ENCODE measurements at regions not wholly inside any gene's neighbourhood (a gene's known extent, or its start where the extent isn't known, plus 50 kb on each side); places are given as distances from the start of the nearest gene placed in this dataset.

- no peak overlapping the region for H3K4me2 ChIP-seq (ENCODE audit: insufficient read depth in 1 of 2, low read depth in 2 of 2, low read length in 2 of 2)
- POLR2A ChIA-PET (ENCODE audit: partially characterized antibody), result no interaction called here
- H3K79me1 ChIP-seq (ENCODE audit: low read depth, low read length), result no peaks in the 10 kb centered on the region
- no peak overlapping the region for H3K27ac ChIP-seq (ENCODE audit: low read depth, low read length)
- CTCF ChIA-PET (ENCODE audit: partially characterized antibody), result interaction anchor here (2.0 kb wide), 1 partner anchor 108 kb away, joined by 5 read pairs; no protein-coding TSS in a partner anchor
- H3K9ac ChIP-seq (replicated peaks in 1 of 4; ENCODE audit: extremely low read depth in 1 of 4, low read depth in 3 of 4, low read length in 3 of 4), result no peak overlapping the region
- H3K79me2 ChIP-seq (ENCODE audit: control insufficient read depth in 1 of 2, insufficient read depth in 2 of 2, low read length in 2 of 2), result no peaks in the 10 kb centered on the region
- no peak overlapping the region for H3K18ac ChIP-seq (ENCODE audit: extremely low read depth, low read length)
- no peak overlapping the region for H2BK5ac ChIP-seq (ENCODE audit: low read depth, low read length)
- FAIRE-seq (no peak), DNase-seq (ENCODE audit: low read depth in 1 of 2, low spot score in 2 of 2) (no peak)
- no peak overlapping the region for H4K8ac ChIP-seq (ENCODE audit: extremely low read depth, insufficient read depth, low read length)
- H3K36me3 ChIP-seq (ENCODE audit: control insufficient read depth in 2 of 4, insufficient read depth in 4 of 4, low read length in 3 of 4), result no peaks in the 10 kb centered on the region
- no peak overlapping the region for H2BK15ac ChIP-seq (ENCODE audit: low read length)
- H3K56ac ChIP-seq (replicated peaks; ENCODE audit: insufficient read length, low read depth, low read length), result no peak overlapping the region
- no peak overlapping the region for H2BK120ac ChIP-seq (replicated peaks; ENCODE audit: low read depth, low read length)
- H3K4me3 ChIP-seq (ENCODE audit: extremely low read depth in 1 of 4, insufficient read depth in 2 of 4, low read depth in 3 of 4, low read length in 4 of 4), result no peak overlapping the region
- no peaks in the 10 kb centered on the region for H3K9me3 ChIP-seq (ENCODE audit: insufficient read depth in 2 of 2, low read depth in 1 of 2, low read length in 1 of 2)
- no peak overlapping the region for H3K23ac ChIP-seq (ENCODE audit: insufficient read length)
- no peak overlapping the region for H3K4ac ChIP-seq (replicated peaks; ENCODE audit: insufficient read length, low read depth, low read length)
- H2AK5ac ChIP-seq (ENCODE audit: low read depth, low read length), result no peak overlapping the region
- no peaks in the 10 kb centered on the region for H3K27me3 ChIP-seq (replicated peaks in 1 of 4; ENCODE audit: control insufficient read depth in 3 of 4, extremely low read depth in 1 of 4, insufficient read depth in 3 of 4, low read length in 3 of 4)
- WGBS, 2 experiments (ENCODE audit: extremely low coverage in 1 of 2, insufficient coverage in 1 of 2, insufficient read length in 1 of 2, insufficient replicate concordance in 2 of 2, low coverage in 1 of 2, low lambda C conversion rate in 2 of 2, missing lambda C conversion rate in 1 of 2), result 88% methylated on average over 2 of the region's 2 CpGs; no CpG with 5 or more reads in 1 of the 2 experiments
- H3K14ac ChIP-seq (ENCODE audit: insufficient read length), result no peak overlapping the region
- no peaks in the 10 kb centered on the region for H3K4me1 ChIP-seq (replicated peaks in 1 of 4; ENCODE audit: control insufficient read depth in 3 of 4, insufficient read depth in 4 of 4, low read length in 3 of 4)
- H4K20me1 ChIP-seq (replicated peaks in 1 of 2; ENCODE audit: control insufficient read depth in 1 of 2, insufficient read depth in 2 of 2, low read length in 2 of 2), result no peaks in the 10 kb centered on the region
- H2AFZ ChIP-seq (ENCODE audit: low read length), result no peak overlapping the region
- no peaks in the 10 kb centered on the region for H3K23me2 ChIP-seq (ENCODE audit: low read depth, low read length)
- H4K5ac ChIP-seq (ENCODE audit: insufficient read length, low read depth, low read length), result no peak overlapping the region
- no peak overlapping the region for H4K91ac ChIP-seq (replicated peaks; ENCODE audit: insufficient read length, low read length)
- no peak overlapping the region for H2BK20ac ChIP-seq (ENCODE audit: low read length)
- H2BK12ac ChIP-seq (ENCODE audit: low read depth, low read length), result no peak overlapping the region
- TF ChIP-seq RXRA (IDR thresholded peaks at IDR 0.05; ENCODE audit: insufficient read depth, low read depth, low read length) (no peak), CTBP2 (IDR thresholded peaks at IDR 0.05; ENCODE audit: borderline replicate concordance, insufficient read depth, insufficient read length, low read length) (no peak), NRF1 (IDR thresholded peaks at IDR 0.05; ENCODE audit: low read depth, low read length) (no peak), SUZ12 (IDR thresholded peaks at IDR 0.05; ENCODE audit: low read length) (no peak), CBX5 (IDR thresholded peaks at IDR 0.05; ENCODE audit: low read depth, low read length) (no peak), TCF12 (IDR thresholded peaks at IDR 0.05; ENCODE audit: low read depth, low read length) (no peak), RNF2 (IDR thresholded peaks at IDR 0.05; ENCODE audit: borderline replicate concordance, low read depth, low read length, missing control alignments, poor library complexity, severe bottlenecking) (no peak), EGR1 (IDR thresholded peaks at IDR 0.05; ENCODE audit: borderline replicate concordance, low read depth, low read length) (no peak), SP4 (IDR thresholded peaks at IDR 0.05; ENCODE audit: low read length) (no peak), FOSL1 (IDR thresholded peaks at IDR 0.05; ENCODE audit: insufficient read depth, low read depth, low read length) (no peak), TAF1 (IDR thresholded peaks at IDR 0.05; ENCODE audit: low read depth, low read length) (no peak), POLR2A (IDR thresholded peaks at IDR 0.05; ENCODE audit: control extremely low read depth in 1 of 2, low read depth in 2 of 2, low read length in 2 of 2) (no peak), HDAC6 (IDR thresholded peaks at IDR 0.05; ENCODE audit: low read depth, low read length) (no peak), SIN3A (conservative IDR thresholded peaks at IDR 0.05 in 1 of 2, IDR thresholded peaks at IDR 0.05 in 1 of 2; ENCODE audit: low read depth in 1 of 2, low read length in 2 of 2) (no peak), POLR2AphosphoS5 (IDR thresholded peaks at IDR 0.05; ENCODE audit: low read depth, low read length) (no peak)
Observed at GRCh38 chr2:224166654-224167053, 127.6 kb upstream of the SERPINE2 start.
